ENCODE measurements at regions not wholly inside any gene's neighbourhood (a gene's known extent, or its start where the extent isn't known, plus 50 kb on each side); places are given as distances from the start of the nearest gene placed in this dataset.

GRCh38 chr10:93154531-93154930 lies 80.8 kb downstream of the CYP26A1 start:
- Histone ChIP-seq H3K9me3 (ENCODE audit: insufficient read depth, low read depth, low read length) (no peaks in the 10 kb centered on the region; the same call in 1 of the 2 replicates), H3K27me3 (ENCODE audit: insufficient read depth, low read length, poor library complexity, severe bottlenecking) (no peaks in the 10 kb centered on the region), H3K4me1 (ENCODE audit: insufficient read depth, low read length, poor library complexity, severe bottlenecking) (peaks cover 9% of the 10 kb centered on the region), H3K9ac (ENCODE audit: low read depth, low read length, poor library complexity, severe bottlenecking) (no peak overlapping the region), H3K4me2 (ENCODE audit: low read depth, low read length, poor library complexity, severe bottlenecking) (no peak overlapping the region), H3K79me2 (ENCODE audit: insufficient read depth, low read length) (no peaks in the 10 kb centered on the region), H2AFZ (ENCODE audit: low read length) (no peak overlapping the region), H3K9me2 (replicated peaks; ENCODE audit: low read depth, low read length) (no peaks in the 10 kb centered on the region), H3F3A (ENCODE audit: low read depth) (no peaks in the 10 kb centered on the region), H3K36me3 (ENCODE audit: insufficient read depth, low read length) (no peaks in the 10 kb centered on the region), H4K20me1 (ENCODE audit: insufficient read depth, low read length, poor library complexity, severe bottlenecking) (no peaks in the 10 kb centered on the region), H3K4me3 (ENCODE audit: low read length, poor library complexity, severe bottlenecking) (no peak overlapping the region)
- no peak for TF ChIP-seq EZH2phosphoT487 (IDR thresholded peaks at IDR 0.05; ENCODE audit: borderline replicate concordance)
- no peak for TF ChIP-seq CTCF (conservative IDR thresholded peaks at IDR 0.05; ENCODE audit: low read length)

- H3K4me1 ChIP-seq (ENCODE audit: insufficient read depth, low read length, poor library complexity, severe bottlenecking) = no peaks in the 10 kb centered on the region
- H2AFZ ChIP-seq (ENCODE audit: low read length) = no peak overlapping the region
- no peaks in the 10 kb centered on the region for H3F3A ChIP-seq (ENCODE audit: low read depth)
- no peak overlapping the region for H3K4me3 ChIP-seq (ENCODE audit: low read length, poor library complexity, severe bottlenecking)
- H3K4me2 ChIP-seq (ENCODE audit: low read depth, low read length, poor library complexity, severe bottlenecking) = no peak overlapping the region
- no peaks in the 10 kb centered on the region for H3K9me2 ChIP-seq (replicated peaks; ENCODE audit: low read depth, low read length)
- H3K79me2 ChIP-seq (ENCODE audit: insufficient read depth, low read length) = no peaks in the 10 kb centered on the region
- H4K20me1 ChIP-seq (ENCODE audit: insufficient read depth, low read length, poor library complexity, severe bottlenecking) = no peaks in the 10 kb centered on the region
- no peaks in the 10 kb centered on the region; the same call in 1 of the 2 replicates for H3K9me3 ChIP-seq (ENCODE audit: insufficient read depth, low read depth, low read length)
- H3K9ac ChIP-seq (ENCODE audit: low read depth, low read length, poor library complexity, severe bottlenecking) = no peak overlapping the region
- H3K36me3 ChIP-seq (ENCODE audit: insufficient read depth, low read length) = no peaks in the 10 kb centered on the region
- no peaks in the 10 kb centered on the region for H3K27me3 ChIP-seq (ENCODE audit: insufficient read depth, low read length, poor library complexity, severe bottlenecking)
- no peak for TF ChIP-seq EZH2phosphoT487 (IDR thresholded peaks at IDR 0.05; ENCODE audit: borderline replicate concordance)
- no peak for TF ChIP-seq CTCF (conservative IDR thresholded peaks at IDR 0.05; ENCODE audit: low read length)
Measured at GRCh38 chr10:93160140-93160539, 86.4 kb downstream of the CYP26A1 start.

GRCh38 chr10:93160829-93161228 lies 87.1 kb downstream of the CYP26A1 start:
- Histone ChIP-seq H3K36me3 (ENCODE audit: insufficient read depth, low read length) (no peaks in the 10 kb centered on the region), H3K9ac (ENCODE audit: low read depth, low read length, poor library complexity, severe bottlenecking) (no peak overlapping the region), H3K4me2 (ENCODE audit: low read depth, low read length, poor library complexity, severe bottlenecking) (no peak overlapping the region), H2AFZ (ENCODE audit: low read length) (no peak overlapping the region), H3K79me2 (ENCODE audit: insufficient read depth, low read length) (no peaks in the 10 kb centered on the region), H3K9me3 (ENCODE audit: insufficient read depth, low read depth, low read length) (no peaks in the 10 kb centered on the region; the same call in 1 of the 2 replicates), H3K9me2 (replicated peaks; ENCODE audit: low read depth, low read length) (no peaks in the 10 kb centered on the region), H3K4me3 (ENCODE audit: low read length, poor library complexity, severe bottlenecking) (no peak overlapping the region), H3K27me3 (ENCODE audit: insufficient read depth, low read length, poor library complexity, severe bottlenecking) (no peaks in the 10 kb centered on the region), H3F3A (ENCODE audit: low read depth) (no peaks in the 10 kb centered on the region), H4K20me1 (ENCODE audit: insufficient read depth, low read length, poor library complexity, severe bottlenecking) (no peaks in the 10 kb centered on the region), H3K4me1 (ENCODE audit: insufficient read depth, low read length, poor library complexity, severe bottlenecking) (no peaks in the 10 kb centered on the region)
- TF ChIP-seq EZH2phosphoT487 (IDR thresholded peaks at IDR 0.05; ENCODE audit: borderline replicate concordance) = no peak
- no peak for TF ChIP-seq CTCF (conservative IDR thresholded peaks at IDR 0.05; ENCODE audit: low read length)
